ENCODE measurements at regions not wholly inside any gene's neighbourhood (a gene's known extent, or its start where the extent isn't known, plus 50 kb on each side); places are given as distances from the start of the nearest gene placed in this dataset.
"Not testable (repeated sequence)": the region's sequence is repeated elsewhere in the genome, so short reads cannot be mapped to it uniquely, and the experiment has no call there.

GRCh38 chr21:27550287-27550686 lies 583.4 kb upstream of the ADAMTS5 start:
- no peak for TF ChIP-seq CTCF (IDR thresholded peaks at IDR 0.05)
- TF ChIP-seq POLR2AphosphoS5 (IDR thresholded peaks at IDR 0.05), result no peak
- no peak for TF ChIP-seq EP300 (IDR thresholded peaks at IDR 0.05)
- no peak for TF ChIP-seq POLR2A (IDR thresholded peaks at IDR 0.05)
- Histone ChIP-seq H3K27me3 (no peaks in the 10 kb centered on the region), H3K36me3 (no peaks in the 10 kb centered on the region), H3K4me3 (no peak overlapping the region), H3K27ac (no peak overlapping the region), H3K4me1 (peaks cover 0 to 23% (median 11%) of the 10 kb centered on the region in 4 donors), H3K9me3 (peaks cover 0 to 17% (median 10%) of the 10 kb centered on the region in 4 donors)
- intact Hi-C loops (cut with DNase I; ENCODE audit: low total_unique reads), result no loop called here
- DNase-seq, result peak in 1 of 2 donors; percentile 18

GRCh38 chr21:27548486-27548885 lies 581.6 kb upstream of the ADAMTS5 start:
- H3K27me3 ChIP-seq, result no peaks in the 10 kb centered on the region
- DNase-seq, result no peak
- no peak overlapping the region for H3K27ac ChIP-seq
- intact Hi-C loops (cut with DNase I; ENCODE audit: low total_unique reads), result no loop called here
- H3K4me3 ChIP-seq, result no peak overlapping the region
- H3K9me3 ChIP-seq, result peaks cover 0 to 17% (median 10%) of the 10 kb centered on the region in 4 donors
- H3K36me3 ChIP-seq, result no peaks in the 10 kb centered on the region
- TF ChIP-seq POLR2AphosphoS5 (IDR thresholded peaks at IDR 0.05) (no peak), CTCF (IDR thresholded peaks at IDR 0.05) (no peak), EP300 (IDR thresholded peaks at IDR 0.05) (no peak), POLR2A (IDR thresholded peaks at IDR 0.05) (no peak)
- 60 to 67% (median 62%) methylated on average over 4 of the region's 4 CpGs for WGBS, 5 donors
- H3K4me1 ChIP-seq, result peaks cover 0 to 23% (median 11%) of the 10 kb centered on the region in 4 donors

GRCh38 chr21:27545754-27546349 lies 579.0 kb upstream of the ADAMTS5 start:
- 44 to 56% (median 48%) methylated on average over 4 of the region's 4 CpGs for WGBS, 5 donors
- H3K9me3 ChIP-seq, result no peaks in the 10 kb centered on the region
- H3K4me1 ChIP-seq, result peaks cover 0 to 21% (median 10%) of the 10 kb centered on the region in 4 donors
- no peak overlapping the region for H3K27ac ChIP-seq
- DNase-seq, result no peak
- H3K4me3 ChIP-seq, result no peak overlapping the region
- TF ChIP-seq POLR2A (IDR thresholded peaks at IDR 0.05), result no peak
- no peak for TF ChIP-seq EP300 (IDR thresholded peaks at IDR 0.05)
- TF ChIP-seq POLR2AphosphoS5 (IDR thresholded peaks at IDR 0.05), result no peak
- TF ChIP-seq CTCF (IDR thresholded peaks at IDR 0.05), result no peak
- intact Hi-C loops (cut with DNase I; ENCODE audit: low total_unique reads), result no loop called here
- no peaks in the 10 kb centered on the region for H3K27me3 ChIP-seq
- no peaks in the 10 kb centered on the region for H3K36me3 ChIP-seq

GRCh38 chr21:27542126-27542525 lies 575.2 kb upstream of the ADAMTS5 start:
- H3K27me3 ChIP-seq; H3K27ac ChIP-seq; H3K4me3 ChIP-seq; H3K4me1 ChIP-seq; H3K9me3 ChIP-seq; DNase-seq; intact Hi-C loops (cut with DNase I; ENCODE audit: low total_unique reads); H3K36me3 ChIP-seq: not testable (repeated sequence)
- WGBS, 5 donors, result 46 to 83% (median 70%) methylated on average over 1 of the region's 1 CpG

- TF ChIP-seq CTCF (IDR thresholded peaks at IDR 0.05), result no peak
- no peak for TF ChIP-seq POLR2A (IDR thresholded peaks at IDR 0.05)
- TF ChIP-seq EP300 (IDR thresholded peaks at IDR 0.05), result no peak
- TF ChIP-seq POLR2AphosphoS5 (IDR thresholded peaks at IDR 0.05), result no peak
- 82 to 89% (median 85%) methylated on average over 3 of the region's 3 CpGs for WGBS, 5 donors
- intact Hi-C loops (cut with DNase I; ENCODE audit: low total_unique reads), result no loop called here
Measured at GRCh38 chr21:27536319-27536718, 569.4 kb upstream of the ADAMTS5 start.

More at GRCh38 chr21:27536319-27536718, 569.4 kb upstream of the ADAMTS5 start:
- no peaks in the 10 kb centered on the region for H3K4me1 ChIP-seq
- no peaks in the 10 kb centered on the region for H3K9me3 ChIP-seq
- no peaks in the 10 kb centered on the region for H3K36me3 ChIP-seq
- H3K4me3 ChIP-seq, result no peak overlapping the region
- no peak for DNase-seq
- no peak overlapping the region for H3K27ac ChIP-seq
- H3K27me3 ChIP-seq, result no peaks in the 10 kb centered on the region
